ENCODE measurements at regions not wholly inside any gene's neighbourhood (a gene's known extent, or its start where the extent isn't known, plus 50 kb on each side); places are given as distances from the start of the nearest gene placed in this dataset.

DNA sequence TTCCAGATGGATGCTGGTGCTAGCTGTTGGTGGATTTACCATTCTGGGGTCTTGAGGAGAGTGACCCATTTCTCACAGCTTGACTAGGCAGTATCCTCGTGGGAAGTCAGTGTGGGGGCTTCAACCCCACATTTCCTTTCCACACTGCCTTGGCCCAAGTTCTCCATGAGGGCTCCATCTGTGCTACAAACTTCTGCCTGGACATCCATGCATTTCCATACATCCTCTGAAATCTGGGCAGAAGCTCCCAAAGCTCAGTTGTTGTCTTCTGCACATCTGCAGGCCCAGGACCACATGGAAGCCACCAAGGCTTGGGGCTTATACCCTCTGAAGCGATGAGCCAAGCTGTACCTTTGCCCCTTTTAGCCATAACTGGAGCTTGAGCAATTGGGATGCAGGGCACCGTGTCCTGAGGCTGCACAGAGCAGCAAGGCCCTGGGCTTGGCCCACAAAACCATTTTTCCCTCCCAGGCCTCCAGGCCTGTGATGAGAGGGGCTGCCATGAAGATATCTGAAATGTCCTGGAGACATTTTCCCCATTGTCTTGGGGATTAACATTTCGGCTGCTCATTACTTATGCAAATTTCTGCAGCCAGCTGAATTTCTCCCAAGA is 248.7 kb upstream of the ANKRD50 start:
- TF ChIP-seq PATZ1 (CRISPR knock-in tag; IDR thresholded peaks at IDR 0.05; ENCODE audit: borderline replicate concordance) (no peak), ZFP3 (CRISPR knock-in tag; IDR thresholded peaks at IDR 0.05) (no peak)
